CD1c-positive myeloid dendritic cell (primary cell): ENCODE measurements at regions not wholly inside any gene's neighbourhood (a gene's known extent, or its start where the extent isn't known, plus 50 kb on each side); places are given as distances from the start of the nearest gene placed in this dataset.
"Not testable (repeated sequence)": the region's sequence is repeated elsewhere in the genome, so short reads cannot be mapped to it uniquely, and the experiment has no call there.

Experiments used
- DNase-seq: peaks from one replicate; pipeline ENCODE4 v3.0.0-alpha.2; 2016; ENCODE audit errors: extremely low spot score

GRCh38 chr13:90654970-90655369, 692.5 kb upstream of the MIR17HG start:
- no peak for DNase-seq

- not testable (repeated sequence) for DNase-seq
Observed at GRCh38 chr13:90664200-90664599, 683.3 kb upstream of the MIR17HG start.

- no peak for DNase-seq
Observed at GRCh38 chr13:90673746-90674145, 673.7 kb upstream of the MIR17HG start.

GRCh38 chr13:90675129-90675528, 672.4 kb upstream of the MIR17HG start:
- DNase-seq, result no peak

- no peak for DNase-seq
Observed at GRCh38 chr13:90680826-90681225, 666.7 kb upstream of the MIR17HG start.

- no peak for DNase-seq
Observed at GRCh38 chr13:90683711-90684131, 663.8 kb upstream of the MIR17HG start.

GRCh38 chr13:90686442-90686841, 661.0 kb upstream of the MIR17HG start:
- peak; percentile 77 for DNase-seq

GRCh38 chr13:90689111-90689510, 658.4 kb upstream of the MIR17HG start:
- no peak for DNase-seq

GRCh38 chr13:90690458-90691080, 656.9 kb upstream of the MIR17HG start:
- no peak for DNase-seq

- no peak for DNase-seq
Observed at GRCh38 chr13:90696254-90696653, 651.2 kb upstream of the MIR17HG start.

- no peak for DNase-seq
Observed at GRCh38 chr13:90696656-90697055, 650.8 kb upstream of the MIR17HG start.

GRCh38 chr13:90700340-90700739, 647.1 kb upstream of the MIR17HG start:
- no peak for DNase-seq

GRCh38 chr13:90701264-90701663, 646.2 kb upstream of the MIR17HG start:
- no peak for DNase-seq

- DNase-seq, result no peak
Observed at GRCh38 chr13:90702050-90702449, 645.4 kb upstream of the MIR17HG start.

- DNase-seq, result no peak
Observed at GRCh38 chr13:90706631-90707030, 640.9 kb upstream of the MIR17HG start.

GRCh38 chr13:90708128-90708527, 639.4 kb upstream of the MIR17HG start:
- no peak for DNase-seq

- no peak for DNase-seq
Observed at GRCh38 chr13:90709319-90709718, 638.2 kb upstream of the MIR17HG start.

- peak; percentile 8 for DNase-seq
Observed at GRCh38 chr13:90710164-90710759, 637.2 kb upstream of the MIR17HG start.

GRCh38 chr13:90713441-90714133, 633.9 kb upstream of the MIR17HG start:
- DNase-seq, result peak; percentile 68

- DNase-seq, result no peak
Observed at GRCh38 chr13:90715485-90715884, 632.0 kb upstream of the MIR17HG start.

GRCh38 chr13:90717451-90717936, 630.0 kb upstream of the MIR17HG start:
- DNase-seq, result no peak

- DNase-seq, result no peak
Observed at GRCh38 chr13:90719461-90719860, 628.0 kb upstream of the MIR17HG start.

- DNase-seq, result no peak
Observed at GRCh38 chr13:90721937-90722336, 625.5 kb upstream of the MIR17HG start.
